HepG2 (cell line): ENCODE measurements at regions not wholly inside any gene's neighbourhood (a gene's known extent, or its start where the extent isn't known, plus 50 kb on each side); places are given as distances from the start of the nearest gene placed in this dataset.

Source experiments
- AGO1 ChIP-seq: fragments of 200-400 bp; formaldehyde crosslinking; IDR thresholded peaks from 2 replicates; pipeline ENCODE4 v1.6.1; 2017; ENCODE audit warnings: mild to moderate bottlenecking, low read depth, low read length, moderate library complexity; ENCODE audit not compliant: poor library complexity, severe bottlenecking
- ATM ChIP-seq: fragments of 450-650 bp; IDR thresholded peaks from 2 replicates; pipeline ENCODE4 v1.7.1; 2017; ENCODE audit warnings: mild to moderate bottlenecking, borderline replicate concordance
- CCAR2 ChIP-seq: fragments of 200-400 bp; formaldehyde crosslinking; optimal IDR thresholded peaks from 2 replicates; pipeline ENCODE3; 2018; ENCODE audit warnings: low read depth, mild to moderate bottlenecking, low read length, moderate library complexity
- RARA ChIP-seq: IDR thresholded peaks from 2 replicates; pipeline ENCODE4 v1.6.1; 2016; ENCODE audit warnings: missing genetic modification reagents, missing compliant biosample characterization
- SMAD1 ChIP-seq: sonication (generic); formaldehyde crosslinking; IDR thresholded peaks from 2 replicates; pipeline ENCODE4 v1.4.0; 2020; ENCODE audit warnings: missing genetic modification reagents, low read depth, mild to moderate bottlenecking, borderline replicate concordance
- ZNF260 ChIP-seq: sonication (generic); formaldehyde crosslinking; IDR thresholded peaks from 2 replicates; pipeline ENCODE4 v1.4.0; 2020; ENCODE audit warnings: missing genetic modification reagents, low read depth, mild to moderate bottlenecking, borderline replicate concordance
- ZNF431 ChIP-seq: sonication (generic); formaldehyde crosslinking; IDR thresholded peaks from 2 replicates; pipeline ENCODE4 v1.9.0; 2022; ENCODE audit warnings: missing genetic modification reagents, low read depth, mild to moderate bottlenecking, borderline replicate concordance
- ZNF484 ChIP-seq: sonication (generic); formaldehyde crosslinking; IDR thresholded peaks from 2 replicates; pipeline ENCODE4 v1.5.1; 2020; ENCODE audit warnings: mild to moderate bottlenecking, low read depth, missing genetic modification reagents, borderline replicate concordance
- ZNF615 ChIP-seq: sonication (generic); formaldehyde crosslinking; IDR thresholded peaks from 2 replicates; pipeline ENCODE4 v1.5.0; 2020; ENCODE audit warnings: mild to moderate bottlenecking, missing genetic modification reagents, borderline replicate concordance
- ZNF75D ChIP-seq: sonication (generic); formaldehyde crosslinking; IDR thresholded peaks from 2 replicates; pipeline ENCODE4 v1.8.1; 2023; ENCODE audit warnings: missing genetic modification reagents, mild to moderate bottlenecking, borderline replicate concordance
- TF ChIP-seq, protein P1 (sequence below): sonication (generic); formaldehyde crosslinking; IDR thresholded peaks from 2 replicates; pipeline ENCODE4 v1.4.0; 2020; ENCODE audit warnings: mild to moderate bottlenecking, missing genetic modification reagents, borderline replicate concordance
- TF ChIP-seq, protein P2 (sequence below): sonication (generic); formaldehyde crosslinking; IDR thresholded peaks from 2 replicates; pipeline ENCODE4 v1.5.0; 2020; ENCODE audit warnings: mild to moderate bottlenecking, missing genetic modification reagents
- TF ChIP-seq, protein P3 (sequence below): sonication (generic); formaldehyde crosslinking; IDR thresholded peaks from 2 replicates; pipeline ENCODE4 v1.8.0; 2022; ENCODE audit warnings: mild to moderate bottlenecking, missing genetic modification reagents
- TF ChIP-seq, protein P4 (sequence below): sonication (generic); formaldehyde crosslinking; IDR thresholded peaks from 2 replicates; pipeline ENCODE4 v1.8.0; 2022; ENCODE audit warnings: mild to moderate bottlenecking, missing genetic modification reagents, moderate library complexity
- TF ChIP-seq, protein P5 (sequence below): sonication (generic); formaldehyde crosslinking; IDR thresholded peaks from 2 replicates; pipeline ENCODE4 v1.5.0; 2020; ENCODE audit warnings: mild to moderate bottlenecking, low read depth, missing genetic modification reagents, borderline replicate concordance
- TF ChIP-seq, protein P6 (sequence below): sonication (generic); formaldehyde crosslinking; IDR thresholded peaks from 2 replicates; pipeline ENCODE4 v1.4.0; 2020; ENCODE audit warnings: missing genetic modification reagents
- TF ChIP-seq, protein P7 (sequence below): sonication (generic); formaldehyde crosslinking; conservative IDR thresholded peaks from 2 replicates; pipeline ENCODE4 v1.4.0; 2020; ENCODE audit warnings: missing genetic modification reagents

DNA sequence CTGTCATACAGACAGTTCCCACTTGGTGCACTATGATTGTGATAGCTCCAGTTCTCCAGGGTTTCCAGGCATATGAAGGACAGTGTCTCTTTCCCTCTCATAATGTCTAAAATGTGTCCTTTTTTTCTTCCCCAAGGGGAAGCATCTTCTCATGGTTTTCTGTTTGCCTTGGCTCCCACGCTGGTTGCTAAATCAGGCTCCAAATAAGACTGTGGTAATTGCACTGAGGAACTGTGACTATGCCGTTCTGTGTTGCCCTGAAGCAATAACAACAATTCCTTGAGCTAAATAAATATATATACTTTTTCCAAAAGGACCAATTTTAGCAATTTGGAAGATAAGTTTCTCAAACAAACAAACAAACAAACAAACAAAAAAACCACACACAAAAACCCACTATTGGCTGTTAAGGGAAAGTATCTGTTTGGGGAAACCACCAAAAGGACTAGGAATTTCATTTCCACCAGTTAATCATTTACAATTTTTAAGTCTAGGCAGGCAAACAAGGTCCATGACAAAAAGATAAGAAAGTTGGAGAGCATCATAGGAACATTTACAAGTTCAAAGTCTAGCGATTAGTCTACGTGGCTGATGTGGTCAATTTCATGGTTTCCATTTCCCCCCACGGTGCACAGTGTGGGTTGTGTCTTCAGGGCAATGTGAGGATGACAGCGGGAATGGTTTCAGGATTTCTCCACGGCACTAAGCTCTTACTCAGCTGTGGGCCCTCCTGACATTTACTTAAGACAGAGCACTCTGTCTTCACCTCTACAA lies 62.4 kb downstream of the THNSL1 start (continued):
- TF ChIP-seq ZNF260 (no peak), SMAD1 (CRISPR knock-in tag) (no peak), ZNF615 (CRISPR knock-in tag) (peak; percentile 47; the same call in 1 of the 2 replicates), CCAR2 (no peak), AGO1 (no peak), ZNF431 (no peak), ATM (no peak), RARA (CRISPR knock-in tag) (0 out of 2 replicates have a peak, but pooled peaks have one; percentile 26), ZNF484 (CRISPR knock-in tag) (no peak), ZNF75D (no peak)
- TF ChIP-seq, protein P1, sequence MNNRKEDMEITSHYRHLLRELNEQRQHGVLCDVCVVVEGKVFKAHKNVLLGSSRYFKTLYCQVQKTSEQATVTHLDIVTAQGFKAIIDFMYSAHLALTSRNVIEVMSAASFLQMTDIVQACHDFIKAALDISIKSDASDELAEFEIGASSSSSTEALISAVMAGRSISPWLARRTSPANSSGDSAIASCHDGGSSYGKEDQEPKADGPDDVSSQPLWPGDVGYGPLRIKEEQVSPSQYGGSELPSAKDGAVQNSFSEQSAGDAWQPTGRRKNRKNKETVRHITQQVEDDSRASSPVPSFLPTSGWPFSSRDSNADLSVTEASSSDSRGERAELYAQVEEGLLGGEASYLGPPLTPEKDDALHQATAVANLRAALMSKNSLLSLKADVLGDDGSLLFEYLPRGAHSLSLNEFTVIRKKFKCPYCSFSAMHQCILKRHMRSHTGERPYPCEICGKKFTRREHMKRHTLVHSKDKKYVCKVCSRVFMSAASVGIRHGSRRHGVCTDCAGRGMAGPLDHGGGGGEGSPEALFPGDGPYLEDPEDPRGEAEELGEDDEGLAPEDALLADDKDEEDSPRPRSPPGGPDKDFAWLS (CRISPR knock-in tag): no peak
- TF ChIP-seq, protein P2, sequence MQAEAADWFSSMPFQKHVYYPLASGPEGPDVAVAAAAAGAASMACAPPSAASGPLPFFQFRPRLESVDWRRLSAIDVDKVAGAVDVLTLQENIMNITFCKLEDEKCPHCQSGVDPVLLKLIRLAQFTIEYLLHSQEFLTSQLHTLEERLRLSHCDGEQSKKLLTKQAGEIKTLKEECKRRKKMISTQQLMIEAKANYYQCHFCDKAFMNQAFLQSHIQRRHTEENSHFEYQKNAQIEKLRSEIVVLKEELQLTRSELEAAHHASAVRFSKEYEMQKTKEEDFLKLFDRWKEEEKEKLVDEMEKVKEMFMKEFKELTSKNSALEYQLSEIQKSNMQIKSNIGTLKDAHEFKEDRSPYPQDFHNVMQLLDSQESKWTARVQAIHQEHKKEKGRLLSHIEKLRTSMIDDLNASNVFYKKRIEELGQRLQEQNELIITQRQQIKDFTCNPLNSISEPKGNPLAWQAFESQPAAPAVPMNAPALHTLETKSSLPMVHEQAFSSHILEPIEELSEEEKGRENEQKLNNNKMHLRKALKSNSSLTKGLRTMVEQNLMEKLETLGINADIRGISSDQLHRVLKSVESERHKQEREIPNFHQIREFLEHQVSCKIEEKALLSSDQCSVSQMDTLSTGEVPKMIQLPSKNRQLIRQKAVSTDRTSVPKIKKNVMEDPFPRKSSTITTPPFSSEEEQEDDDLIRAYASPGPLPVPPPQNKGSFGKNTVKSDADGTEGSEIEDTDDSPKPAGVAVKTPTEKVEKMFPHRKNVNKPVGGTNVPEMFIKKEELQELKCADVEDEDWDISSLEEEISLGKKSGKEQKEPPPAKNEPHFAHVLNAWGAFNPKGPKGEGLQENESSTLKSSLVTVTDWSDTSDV (CRISPR knock-in tag): no peak
- TF ChIP-seq, protein P3, sequence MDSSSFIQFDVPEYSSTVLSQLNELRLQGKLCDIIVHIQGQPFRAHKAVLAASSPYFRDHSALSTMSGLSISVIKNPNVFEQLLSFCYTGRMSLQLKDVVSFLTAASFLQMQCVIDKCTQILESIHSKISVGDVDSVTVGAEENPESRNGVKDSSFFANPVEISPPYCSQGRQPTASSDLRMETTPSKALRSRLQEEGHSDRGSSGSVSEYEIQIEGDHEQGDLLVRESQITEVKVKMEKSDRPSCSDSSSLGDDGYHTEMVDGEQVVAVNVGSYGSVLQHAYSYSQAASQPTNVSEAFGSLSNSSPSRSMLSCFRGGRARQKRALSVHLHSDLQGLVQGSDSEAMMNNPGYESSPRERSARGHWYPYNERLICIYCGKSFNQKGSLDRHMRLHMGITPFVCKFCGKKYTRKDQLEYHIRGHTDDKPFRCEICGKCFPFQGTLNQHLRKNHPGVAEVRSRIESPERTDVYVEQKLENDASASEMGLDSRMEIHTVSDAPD: 0 out of 2 replicates have a peak, but pooled peaks have one; percentile 28
- TF ChIP-seq, protein P4, sequence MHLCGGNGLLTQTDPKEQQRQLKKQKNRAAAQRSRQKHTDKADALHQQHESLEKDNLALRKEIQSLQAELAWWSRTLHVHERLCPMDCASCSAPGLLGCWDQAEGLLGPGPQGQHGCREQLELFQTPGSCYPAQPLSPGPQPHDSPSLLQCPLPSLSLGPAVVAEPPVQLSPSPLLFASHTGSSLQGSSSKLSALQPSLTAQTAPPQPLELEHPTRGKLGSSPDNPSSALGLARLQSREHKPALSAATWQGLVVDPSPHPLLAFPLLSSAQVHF (CRISPR knock-in tag): no peak
- TF ChIP-seq, protein P5, sequence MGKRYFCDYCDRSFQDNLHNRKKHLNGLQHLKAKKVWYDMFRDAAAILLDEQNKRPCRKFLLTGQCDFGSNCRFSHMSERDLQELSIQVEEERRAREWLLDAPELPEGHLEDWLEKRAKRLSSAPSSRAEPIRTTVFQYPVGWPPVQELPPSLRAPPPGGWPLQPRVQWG (CRISPR knock-in tag): no peak
- TF ChIP-seq, protein P6, sequence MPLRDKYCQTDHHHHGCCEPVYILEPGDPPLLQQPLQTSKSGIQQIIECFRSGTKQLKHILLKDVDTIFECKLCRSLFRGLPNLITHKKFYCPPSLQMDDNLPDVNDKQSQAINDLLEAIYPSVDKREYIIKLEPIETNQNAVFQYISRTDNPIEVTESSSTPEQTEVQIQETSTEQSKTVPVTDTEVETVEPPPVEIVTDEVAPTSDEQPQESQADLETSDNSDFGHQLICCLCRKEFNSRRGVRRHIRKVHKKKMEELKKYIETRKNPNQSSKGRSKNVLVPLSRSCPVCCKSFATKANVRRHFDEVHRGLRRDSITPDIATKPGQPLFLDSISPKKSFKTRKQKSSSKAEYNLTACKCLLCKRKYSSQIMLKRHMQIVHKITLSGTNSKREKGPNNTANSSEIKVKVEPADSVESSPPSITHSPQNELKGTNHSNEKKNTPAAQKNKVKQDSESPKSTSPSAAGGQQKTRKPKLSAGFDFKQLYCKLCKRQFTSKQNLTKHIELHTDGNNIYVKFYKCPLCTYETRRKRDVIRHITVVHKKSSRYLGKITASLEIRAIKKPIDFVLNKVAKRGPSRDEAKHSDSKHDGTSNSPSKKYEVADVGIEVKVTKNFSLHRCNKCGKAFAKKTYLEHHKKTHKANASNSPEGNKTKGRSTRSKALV: no peak
- TF ChIP-seq, protein P7, sequence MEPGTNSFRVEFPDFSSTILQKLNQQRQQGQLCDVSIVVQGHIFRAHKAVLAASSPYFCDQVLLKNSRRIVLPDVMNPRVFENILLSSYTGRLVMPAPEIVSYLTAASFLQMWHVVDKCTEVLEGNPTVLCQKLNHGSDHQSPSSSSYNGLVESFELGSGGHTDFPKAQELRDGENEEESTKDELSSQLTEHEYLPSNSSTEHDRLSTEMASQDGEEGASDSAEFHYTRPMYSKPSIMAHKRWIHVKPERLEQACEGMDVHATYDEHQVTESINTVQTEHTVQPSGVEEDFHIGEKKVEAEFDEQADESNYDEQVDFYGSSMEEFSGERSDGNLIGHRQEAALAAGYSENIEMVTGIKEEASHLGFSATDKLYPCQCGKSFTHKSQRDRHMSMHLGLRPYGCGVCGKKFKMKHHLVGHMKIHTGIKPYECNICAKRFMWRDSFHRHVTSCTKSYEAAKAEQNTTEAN (CRISPR knock-in tag): no peak
